Heart left ventricle (tissue), 16 donors: ENCODE measurements at regions not wholly inside any gene's neighbourhood (a gene's known extent, or its start where the extent isn't known, plus 50 kb on each side); places are given as distances from the start of the nearest gene placed in this dataset.

Experiments
- ATAC-seq, 4 donors: fragments of 200-7000 bp; cut with Tn5 transposase; one replicate each; pipeline ENCODE4 v1.9.1; 2020 to 2022; ENCODE audit warnings: moderate library complexity in 4 of 4, mild to moderate bottlenecking in 3 of 4, moderate number of reproducible peaks in 1 of 4
- DNase-seq, 5 donors: peaks; one replicate each; pipeline ENCODE4 v3.0.0-alpha.2; 2020
- H3K27ac ChIP-seq, 12 donors: fragments of 200-600 bp; sonication (generic) in 4 of 12; one replicate each; pipeline versions ENCODE4 v1.5.0 to v1.8.0; 2016 to 2022; ENCODE audit warnings: mild to moderate bottlenecking in 2 of 12
- H3K27me3 ChIP-seq, 9 donors: fragments of 200-600 bp; sonication (generic) in 2 of 9; one replicate each; pipeline versions ENCODE4 v1.5.1 to v1.8.0; 2016 to 2022; ENCODE audit warnings: mild to moderate bottlenecking in 3 of 9
- H3K36me3 ChIP-seq, 9 donors: fragments of 200-600 bp; sonication (generic) in 2 of 9; one replicate each; pipeline versions ENCODE4 v1.5.0 to v1.8.0; 2018 to 2022; ENCODE audit warnings: mild to moderate bottlenecking in 2 of 9
- H3K4me1 ChIP-seq, 12 donors: fragments of 200-600 bp; sonication (generic) in 4 of 12; one replicate each; pipeline versions ENCODE4 v1.5.0 to v1.8.0; 2016 to 2022; ENCODE audit warnings: mild to moderate bottlenecking in 3 of 12
- H3K4me3 ChIP-seq, 12 donors: fragments of 200-600 bp; sonication (generic) in 4 of 12; one replicate each; pipeline versions ENCODE4 v1.5.0 to v1.8.0; 2017 to 2022; ENCODE audit warnings: mild to moderate bottlenecking in 9 of 12, moderate library complexity in 4 of 12
- H3K9me3 ChIP-seq, 12 donors: fragments of 200-600 bp; sonication (generic) in 4 of 12; one replicate each; pipeline versions ENCODE4 v1.5.0 to v1.8.0; 2016 to 2022; ENCODE audit warnings: mild to moderate bottlenecking in 1 of 12
- POLR2A ChIP-seq, 2 donors: fragments of 450-650 bp; IDR thresholded peaks; one replicate each; pipeline ENCODE4 v1.6.1; 2017; ENCODE audit warnings: antibody characterized with exemption in 2 of 2, mild to moderate bottlenecking in 2 of 2, moderate library complexity in 2 of 2
- WGBS, 4 donors: extraction: QIAGEN DNeasy Blood & Tissue Kit in 2 of 4; methylation state at CpG; one replicate each; pipeline versions ENCODE4 v1.1.5 to v1.1.7; 2013 to 2018; 5-methylcytosine and 5-hydroxymethylcytosine counted together
- intact Hi-C, 10 donors: fragments of 100-400 bp; cut with DNase I; formaldehyde crosslinking; loops; one replicate each; pipeline versions ENCODE4 v1.11.1 to v1.14.2; 2022
- TF ChIP-seq, protein P1 (sequence below), 12 donors: fragments of 200-600 bp; sonication (generic) in 4 of 12; IDR thresholded peaks; one replicate each; pipeline versions ENCODE4 v1.5.0 to v1.8.0; 2018 to 2022; ENCODE audit warnings: antibody characterized with exemption in 12 of 12, mild to moderate bottlenecking in 5 of 12
- donor health status: ischemic (EF 13 %, LVEDD 7.1; RV severe dilation, severe dysfunction).
- donor health status: healthy with polysubstance abuse.
- donor health status: DM: no; HTN: yes; CAD: no.
- donor health status: DM: no; HTN: no; CAD: no.
- donor health status: ischemic (EF 25% LVEDD 6.9; RV normal size, moderate dysfunction).
- donor health status: ischemic (EF 25% LVEDD 5.7; RV mildly dilated, moderate dysfunction).
- donor health status: healthy.
- donor health status: DM: yes; HTN: yes; CAD: no.
- donor health status: ischemic (EF 35%, LVEDD 5.7; RV mildly dilated, moderate dysfunction).
- donor health status: nonischemic (EF 11% LVEDD 7.7; RV severe dilation, severe dysfunction).
- donor health status: DM: yes; HTN: yes; CAD: no.
- donor health status: PGD.
- donor health status: ischemic (EF 29% LVEDD 5.4; RV normal size, mild dysfunction).
- donor health status: nonischemic (EF 23%, LVEDD 6.1; RV moderate dilation, normal function).

DNA sequence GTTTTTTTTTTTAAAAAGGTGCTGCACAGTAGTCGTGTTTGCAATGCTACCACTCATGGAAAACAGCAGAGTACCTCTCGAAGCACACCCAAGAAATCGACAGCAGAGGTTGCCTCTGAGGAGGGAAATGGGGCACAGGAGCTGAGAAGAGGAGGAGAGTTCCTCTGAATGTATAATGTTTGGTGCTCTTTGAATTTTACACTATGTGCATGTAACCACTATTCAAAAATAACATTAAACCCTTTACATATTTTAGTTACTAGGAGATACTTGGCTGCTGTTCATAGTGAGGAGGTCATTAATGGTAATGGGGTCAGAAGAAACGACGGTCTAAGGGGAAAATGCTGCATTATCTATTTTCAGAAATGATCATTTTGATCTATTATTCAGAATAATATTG is 129.4 kb upstream of the CLEC14A start:
- Histone ChIP-seq H3K9me3 (peaks cover 0 to 17% (median 3%) of the 10 kb centered on the region in 12 donors), H3K27ac (no peak overlapping the region), H3K4me1 (no peaks in the 10 kb centered on the region), H3K27me3 (no peaks in the 10 kb centered on the region), H3K36me3 (no peaks in the 10 kb centered on the region), H3K4me3 (no peak overlapping the region)
- no peak for DNase-seq
- TF ChIP-seq, protein P1, sequence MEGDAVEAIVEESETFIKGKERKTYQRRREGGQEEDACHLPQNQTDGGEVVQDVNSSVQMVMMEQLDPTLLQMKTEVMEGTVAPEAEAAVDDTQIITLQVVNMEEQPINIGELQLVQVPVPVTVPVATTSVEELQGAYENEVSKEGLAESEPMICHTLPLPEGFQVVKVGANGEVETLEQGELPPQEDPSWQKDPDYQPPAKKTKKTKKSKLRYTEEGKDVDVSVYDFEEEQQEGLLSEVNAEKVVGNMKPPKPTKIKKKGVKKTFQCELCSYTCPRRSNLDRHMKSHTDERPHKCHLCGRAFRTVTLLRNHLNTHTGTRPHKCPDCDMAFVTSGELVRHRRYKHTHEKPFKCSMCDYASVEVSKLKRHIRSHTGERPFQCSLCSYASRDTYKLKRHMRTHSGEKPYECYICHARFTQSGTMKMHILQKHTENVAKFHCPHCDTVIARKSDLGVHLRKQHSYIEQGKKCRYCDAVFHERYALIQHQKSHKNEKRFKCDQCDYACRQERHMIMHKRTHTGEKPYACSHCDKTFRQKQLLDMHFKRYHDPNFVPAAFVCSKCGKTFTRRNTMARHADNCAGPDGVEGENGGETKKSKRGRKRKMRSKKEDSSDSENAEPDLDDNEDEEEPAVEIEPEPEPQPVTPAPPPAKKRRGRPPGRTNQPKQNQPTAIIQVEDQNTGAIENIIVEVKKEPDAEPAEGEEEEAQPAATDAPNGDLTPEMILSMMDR (IDR thresholded peaks at IDR 0.05) = no peak
- TF ChIP-seq POLR2A (IDR thresholded peaks at IDR 0.05) = no peak
- WGBS, 4 donors = 83 to 87% (median 85%) methylated on average over 5 of the region's 5 CpGs
- ATAC-seq = no peak
- intact Hi-C loops = no loop called here

GRCh38 chr14:38384741-38385140 is 128.8 kb upstream of the CLEC14A start:
- H3K4me3 ChIP-seq = no peak overlapping the region
- no peaks in the 10 kb centered on the region for H3K4me1 ChIP-seq
- no peaks in the 10 kb centered on the region for H3K36me3 ChIP-seq
- no peak for DNase-seq
- WGBS, 4 donors = 81 to 93% (median 87%) methylated on average over 1 of the region's 1 CpG
- TF ChIP-seq, protein P1 (IDR thresholded peaks at IDR 0.05) = no peak
- TF ChIP-seq POLR2A (IDR thresholded peaks at IDR 0.05) = no peak
- intact Hi-C loops = no loop called here
- ATAC-seq = no peak
- H3K9me3 ChIP-seq = peaks cover 0 to 18% (median 3%) of the 10 kb centered on the region in 12 donors
- H3K27me3 ChIP-seq = no peaks in the 10 kb centered on the region
- no peak overlapping the region for H3K27ac ChIP-seq

DNA sequence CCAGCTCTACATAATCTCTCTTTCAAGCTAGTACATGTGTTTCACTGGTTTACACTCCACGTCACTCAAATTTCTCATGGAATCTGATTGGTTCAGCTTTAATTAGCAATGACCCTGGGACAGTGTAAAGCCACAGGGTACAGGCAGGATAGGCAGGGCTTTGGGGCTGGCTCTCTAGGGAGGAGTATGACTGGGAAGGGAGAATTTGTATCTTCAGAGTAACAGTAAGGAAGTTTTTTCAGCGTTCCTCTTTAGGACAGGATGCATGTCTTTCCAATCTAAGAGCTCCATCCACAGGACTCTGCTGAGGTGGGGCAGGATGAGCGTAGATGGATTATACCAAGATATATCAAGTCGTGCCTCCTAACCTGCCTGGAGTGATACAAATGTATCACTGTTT is 112.0 kb upstream of the CLEC14A start:
- no peaks in the 10 kb centered on the region for H3K9me3 ChIP-seq
- 46 to 64% (median 49%) methylated on average over 4 of the region's 4 CpGs for WGBS, 4 donors
- no peak for TF ChIP-seq POLR2A (IDR thresholded peaks at IDR 0.05)
- TF ChIP-seq, protein P1 (IDR thresholded peaks at IDR 0.05) = peak in 7 of 12 donors; percentile 9 to 37 (median 20)
- no peaks in the 10 kb centered on the region for H3K36me3 ChIP-seq
- H3K4me3 ChIP-seq = no peak overlapping the region
- no peaks in the 10 kb centered on the region for H3K27me3 ChIP-seq
- ATAC-seq (peak; percentile 79 to 94 (median 83)), DNase-seq (peak in 3 of 5 donors; percentile 13 to 35 (median 32))
- intact Hi-C loops = loop anchor here in 6 of 10 donors (2.0 to 10.0 kb wide), 5 partner anchors 56 to 121 kb away; partner anchors contain the start of gene CLEC14A (in 4 of the 6)
- peaks cover 0 to 24% (median 4%) of the 10 kb centered on the region in 12 donors for H3K4me1 ChIP-seq
- H3K27ac ChIP-seq = peak overlapping the region in 8 of 12 donors; percentile 8 to 70 (median 49)

DNA sequence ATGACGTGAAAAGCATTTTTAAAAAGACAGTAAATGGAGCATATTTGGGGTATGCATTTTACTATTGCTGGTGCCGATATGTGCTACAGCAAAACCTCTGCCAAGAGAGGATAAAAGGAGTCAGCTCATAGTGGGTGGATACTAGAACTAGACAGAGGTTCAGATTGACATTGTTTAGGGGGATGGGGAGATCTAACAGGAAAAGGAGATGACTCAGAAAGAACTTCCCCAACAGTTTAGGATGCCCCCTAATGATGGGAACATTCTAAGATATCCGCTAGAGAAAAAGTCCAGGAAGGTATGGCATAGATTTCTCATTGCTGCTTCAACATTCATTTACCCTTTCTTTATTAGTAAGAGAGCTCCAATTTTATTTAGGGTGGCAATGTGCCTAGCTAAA is 110.5 kb upstream of the CLEC14A start:
- ATAC-seq (peak in 2 of 4 donors; percentile 50 to 60), DNase-seq (no peak)
- no peaks in the 10 kb centered on the region for H3K27me3 ChIP-seq
- 55 to 66% (median 61%) methylated on average over 3 of the region's 3 CpGs for WGBS, 4 donors
- intact Hi-C loops = loop anchor here in 6 of 10 donors (2.0 to 10.0 kb wide), 5 partner anchors 54 to 119 kb away; partner anchors contain the start of gene CLEC14A (in 4 of the 6)
- H3K4me3 ChIP-seq = no peak overlapping the region
- TF ChIP-seq POLR2A (IDR thresholded peaks at IDR 0.05) = no peak
- TF ChIP-seq, protein P1 (IDR thresholded peaks at IDR 0.05) = no peak
- H3K4me1 ChIP-seq = peaks cover 0 to 24% (median 4%) of the 10 kb centered on the region in 12 donors
- H3K36me3 ChIP-seq = no peaks in the 10 kb centered on the region
- H3K27ac ChIP-seq = peak overlapping the region in 3 of 12 donors; percentile 12 to 70 (median 50)
- H3K9me3 ChIP-seq = no peaks in the 10 kb centered on the region
